Fibroblast of lung (primary cell): ENCODE measurements at regions not wholly inside any gene's neighbourhood (a gene's known extent, or its start where the extent isn't known, plus 50 kb on each side); places are given as distances from the start of the nearest gene placed in this dataset.

ENCODE experiments used
- EZH2 ChIP-seq: IDR thresholded peaks from 2 replicates; pipeline ENCODE4 v1.5.1; 2012; ENCODE audit warnings: low read length, control low read depth, mild to moderate bottlenecking; ENCODE audit errors: missing control alignments
- TF ChIP-seq, protein P1 (sequence below), 2 donors: IDR thresholded peaks in 1 of 2; conservative IDR thresholded peaks in 1 of 2; 1 replicate in 1 of 2; 2 replicates in 1 of 2; pipeline ENCODE4 v1.5.1; 2011 to 2012; ENCODE audit warnings: low read length in 2 of 2, control low read depth in 1 of 2, inconsistent platforms in 1 of 2, low read depth in 1 of 2, mild to moderate bottlenecking in 1 of 2

DNA sequence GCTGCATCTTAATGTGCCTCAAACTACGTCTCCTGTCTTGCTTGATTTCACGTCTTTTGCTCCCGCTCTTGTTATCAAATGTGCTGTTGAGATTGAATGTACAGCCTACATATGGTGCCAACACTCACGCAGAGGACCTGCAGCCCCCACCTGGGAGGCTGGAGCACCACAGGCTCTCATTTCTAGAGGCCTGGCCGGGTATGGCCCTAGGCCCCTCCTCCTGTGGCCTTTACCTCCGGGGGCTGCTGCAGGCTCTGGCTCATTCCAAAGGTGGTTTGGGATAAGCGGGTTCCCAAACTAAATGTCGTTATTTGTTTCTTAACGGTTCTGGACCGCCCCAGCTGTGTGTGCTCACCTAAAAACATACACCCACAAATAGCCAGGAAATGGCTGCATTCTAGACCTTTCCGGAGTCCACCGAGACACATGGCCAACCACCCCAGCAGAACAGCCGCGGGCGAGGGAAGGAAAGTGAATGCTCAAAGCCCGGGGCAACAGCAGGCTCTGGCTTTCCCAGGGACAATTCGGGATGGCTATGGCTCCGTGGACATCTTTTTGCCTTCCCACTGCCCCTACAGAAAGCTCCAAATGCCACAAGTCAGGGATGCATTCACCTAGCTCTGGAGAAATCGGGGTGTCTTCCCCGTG lies 105.9 kb downstream of the ENGASE start:
- TF ChIP-seq, protein P1, sequence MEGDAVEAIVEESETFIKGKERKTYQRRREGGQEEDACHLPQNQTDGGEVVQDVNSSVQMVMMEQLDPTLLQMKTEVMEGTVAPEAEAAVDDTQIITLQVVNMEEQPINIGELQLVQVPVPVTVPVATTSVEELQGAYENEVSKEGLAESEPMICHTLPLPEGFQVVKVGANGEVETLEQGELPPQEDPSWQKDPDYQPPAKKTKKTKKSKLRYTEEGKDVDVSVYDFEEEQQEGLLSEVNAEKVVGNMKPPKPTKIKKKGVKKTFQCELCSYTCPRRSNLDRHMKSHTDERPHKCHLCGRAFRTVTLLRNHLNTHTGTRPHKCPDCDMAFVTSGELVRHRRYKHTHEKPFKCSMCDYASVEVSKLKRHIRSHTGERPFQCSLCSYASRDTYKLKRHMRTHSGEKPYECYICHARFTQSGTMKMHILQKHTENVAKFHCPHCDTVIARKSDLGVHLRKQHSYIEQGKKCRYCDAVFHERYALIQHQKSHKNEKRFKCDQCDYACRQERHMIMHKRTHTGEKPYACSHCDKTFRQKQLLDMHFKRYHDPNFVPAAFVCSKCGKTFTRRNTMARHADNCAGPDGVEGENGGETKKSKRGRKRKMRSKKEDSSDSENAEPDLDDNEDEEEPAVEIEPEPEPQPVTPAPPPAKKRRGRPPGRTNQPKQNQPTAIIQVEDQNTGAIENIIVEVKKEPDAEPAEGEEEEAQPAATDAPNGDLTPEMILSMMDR (conservative IDR thresholded peaks at IDR 0.05 in 1 of 2, IDR thresholded peaks at IDR 0.05 in 1 of 2; ENCODE audit: low read depth in 1 of 2, low read length in 2 of 2) = no peak
- TF ChIP-seq EZH2 = no peak
